D721Med (cell line): ENCODE measurements at regions not wholly inside any gene's neighbourhood (a gene's known extent, or its start where the extent isn't known, plus 50 kb on each side); places are given as distances from the start of the nearest gene placed in this dataset.

Source experiments
- DNase-seq: peaks from one replicate; pipeline ENCODE4 v3.0.0; 2011; ENCODE audit warnings: low spot score; ENCODE audit not compliant: insufficient read length
- FAIRE-seq: peaks from 2 replicates; lab custom pipeline; 2011; peaks lifted over from hg19 to GRCh38; lab: Jason Lieb, UNC
- CTCF ChIP-seq: IDR thresholded peaks from 2 replicates; pipeline ENCODE4 v1.5.1; 2012; ENCODE audit warnings: mild to moderate bottlenecking, control low read depth; ENCODE audit not compliant: insufficient read depth; ENCODE audit errors: missing control alignments

- DNase-seq (no peak), FAIRE-seq (no peak)
- TF ChIP-seq CTCF = no peak
Measured at GRCh38 chr5:56479696-56480077, 246.6 kb upstream of the ANKRD55 start.

GRCh38 chr5:56479126-56479525 is 246.0 kb upstream of the ANKRD55 start:
- TF ChIP-seq CTCF = no peak
- FAIRE-seq (no peak), DNase-seq (no peak)

- no peak for TF ChIP-seq CTCF
- FAIRE-seq (no peak), DNase-seq (no peak)
Measured at GRCh38 chr5:56478062-56478461, 244.9 kb upstream of the ANKRD55 start.

- no peak for TF ChIP-seq CTCF
- no peak for FAIRE-seq
- DNase-seq = no peak
Measured at GRCh38 chr5:56476487-56476856, 243.3 kb upstream of the ANKRD55 start.

GRCh38 chr5:56475689-56476486 is 242.8 kb upstream of the ANKRD55 start:
- TF ChIP-seq CTCF = no peak
- FAIRE-seq (no peak), DNase-seq (no peak)

GRCh38 chr5:56471707-56472106 is 238.6 kb upstream of the ANKRD55 start:
- no peak for TF ChIP-seq CTCF
- FAIRE-seq (no peak), DNase-seq (no peak)

GRCh38 chr5:56470007-56470406 is 236.9 kb upstream of the ANKRD55 start:
- TF ChIP-seq CTCF = no peak
- DNase-seq = no peak
- no peak for FAIRE-seq
